Mononuclear cell (primary cell): ENCODE measurements at regions not wholly inside any gene's neighbourhood (a gene's known extent, or its start where the extent isn't known, plus 50 kb on each side); places are given as distances from the start of the nearest gene placed in this dataset.
"Not testable (repeated sequence)": the region's sequence is repeated elsewhere in the genome, so short reads cannot be mapped to it uniquely, and the experiment has no call there.

Experiments
- H3K27me3 ChIP-seq: 2 replicates; pipeline ENCODE4 v1.6.0; 2011; ENCODE audit warnings: low read length, control low read depth; ENCODE audit not compliant: insufficient read depth
- H3K4me1 ChIP-seq: 2 replicates; pipeline ENCODE4 v1.5.1; 2011; ENCODE audit warnings: mild to moderate bottlenecking, low read length, control low read depth; ENCODE audit not compliant: insufficient read depth
- H3K4me3 ChIP-seq: 2 replicates; pipeline ENCODE4 v1.5.1; 2011; ENCODE audit warnings: mild to moderate bottlenecking, low read length, moderate library complexity
- H3K9me3 ChIP-seq: 2 replicates; pipeline ENCODE4 v1.5.1; 2011; ENCODE audit warnings: low read depth, mild to moderate bottlenecking, control low read depth, low read length

DNA sequence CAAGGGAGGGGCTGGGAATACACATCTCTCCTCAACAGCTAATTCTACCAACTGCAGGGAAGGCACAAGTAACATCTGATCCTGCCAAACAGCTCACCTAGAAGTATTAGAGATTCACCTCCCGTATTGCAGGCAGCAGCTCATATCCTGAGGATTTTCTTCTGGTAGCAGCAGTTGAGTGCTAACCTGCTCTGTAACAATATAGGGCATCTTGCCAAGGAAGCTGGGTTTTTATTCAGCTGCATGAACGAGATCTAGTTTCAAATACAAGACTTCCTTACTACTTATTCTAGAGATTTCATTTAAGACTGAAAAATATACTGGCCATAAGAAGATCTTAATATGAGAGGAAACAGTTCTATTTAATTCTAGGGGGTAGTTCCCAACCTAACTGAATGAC, 261.4 kb upstream of the USP15 start:
- no peak overlapping the region for H3K4me3 ChIP-seq
- H3K4me1 ChIP-seq, result peaks cover 7% of the 10 kb centered on the region
- no peaks in the 10 kb centered on the region for H3K27me3 ChIP-seq
- H3K9me3 ChIP-seq, result no peaks in the 10 kb centered on the region

DNA sequence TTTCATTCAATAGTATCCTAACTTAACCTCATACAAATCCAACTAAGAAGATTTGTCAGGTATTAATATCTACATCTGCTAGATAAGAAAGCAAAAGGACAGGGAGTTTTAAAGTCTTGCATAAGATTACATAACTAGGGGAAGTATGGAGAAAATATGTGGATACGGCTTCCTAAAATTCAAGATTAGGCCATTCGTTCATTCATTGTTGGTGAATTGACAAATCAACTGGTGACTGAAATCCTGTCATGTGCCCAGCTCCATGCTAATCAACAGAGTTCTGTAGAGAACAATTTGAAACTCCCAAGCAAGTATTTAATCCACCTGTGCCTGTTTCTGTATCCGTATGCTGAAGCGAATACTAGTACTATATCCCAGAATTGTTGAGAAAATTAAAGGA, 260.9 kb upstream of the USP15 start:
- Histone ChIP-seq H3K4me1 (peaks cover 10% of the 10 kb centered on the region), H3K4me3 (no peak overlapping the region), H3K9me3 (no peaks in the 10 kb centered on the region), H3K27me3 (no peaks in the 10 kb centered on the region)

DNA sequence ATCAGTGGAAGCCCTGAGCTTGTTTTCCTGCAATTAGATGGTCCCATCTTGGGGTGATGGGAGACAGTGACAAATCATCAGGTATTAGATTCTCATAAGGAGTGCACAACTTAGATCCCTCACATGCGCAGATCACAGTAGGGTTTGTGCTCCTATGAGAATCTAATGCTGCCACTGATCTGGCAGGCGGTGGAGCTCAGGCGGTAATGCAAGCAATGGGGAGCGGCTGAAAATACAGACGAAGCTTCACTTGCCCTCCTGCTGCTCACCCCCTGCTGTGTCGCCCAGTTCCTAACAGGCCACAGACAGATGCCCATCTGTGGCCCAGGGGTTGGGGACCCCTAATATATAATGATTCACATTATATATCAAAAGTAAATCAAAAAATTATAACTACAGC, 258.8 kb upstream of the USP15 start:
- Histone ChIP-seq H3K4me1 (peaks cover 11% of the 10 kb centered on the region), H3K4me3 (no peak overlapping the region), H3K9me3 (no peaks in the 10 kb centered on the region), H3K27me3 (no peaks in the 10 kb centered on the region)

DNA sequence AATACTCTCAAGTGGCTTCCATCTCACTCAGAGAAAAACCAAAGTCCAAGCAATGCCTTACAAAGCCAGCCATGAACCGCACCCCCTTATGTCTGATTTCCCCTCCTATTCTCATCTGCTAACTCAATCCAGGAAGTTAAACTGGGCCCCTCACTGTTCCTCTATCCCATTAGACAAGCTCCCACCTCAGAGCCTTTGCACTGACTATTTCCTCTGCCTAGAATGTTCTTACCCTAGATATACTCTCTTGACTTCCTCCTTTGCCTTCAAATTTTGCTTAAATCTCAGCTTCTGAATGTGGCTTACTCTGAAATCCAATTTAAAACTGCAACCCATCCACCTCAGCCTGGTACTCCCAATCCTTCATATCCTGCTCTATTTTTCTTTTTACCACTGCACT, 257.0 kb upstream of the USP15 start:
- peaks cover 11% of the 10 kb centered on the region for H3K4me1 ChIP-seq
- H3K4me3 ChIP-seq, result no peak overlapping the region
- H3K27me3 ChIP-seq, result no peaks in the 10 kb centered on the region
- H3K9me3 ChIP-seq, result no peaks in the 10 kb centered on the region

DNA sequence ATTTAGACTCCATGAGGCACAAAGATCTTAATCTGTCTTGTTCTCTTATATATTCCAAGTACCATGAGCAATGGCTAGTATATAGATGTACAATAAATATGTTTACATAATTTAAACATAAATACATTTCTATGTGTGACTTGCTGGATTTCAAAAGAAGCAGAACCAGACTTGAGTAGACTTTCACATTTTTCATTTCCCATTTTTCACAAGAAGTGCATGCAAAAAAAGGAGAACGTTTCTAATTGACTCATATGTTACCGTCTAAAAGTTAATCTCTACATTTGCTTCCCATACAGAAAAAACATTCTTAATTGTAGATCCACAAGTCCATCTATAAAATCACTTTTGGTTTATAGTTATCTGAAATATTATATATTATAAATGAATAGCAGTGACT, 256.5 kb upstream of the USP15 start:
- Histone ChIP-seq H3K4me1 (peaks cover 11% of the 10 kb centered on the region), H3K4me3 (no peak overlapping the region), H3K9me3 (no peaks in the 10 kb centered on the region), H3K27me3 (no peaks in the 10 kb centered on the region)

DNA sequence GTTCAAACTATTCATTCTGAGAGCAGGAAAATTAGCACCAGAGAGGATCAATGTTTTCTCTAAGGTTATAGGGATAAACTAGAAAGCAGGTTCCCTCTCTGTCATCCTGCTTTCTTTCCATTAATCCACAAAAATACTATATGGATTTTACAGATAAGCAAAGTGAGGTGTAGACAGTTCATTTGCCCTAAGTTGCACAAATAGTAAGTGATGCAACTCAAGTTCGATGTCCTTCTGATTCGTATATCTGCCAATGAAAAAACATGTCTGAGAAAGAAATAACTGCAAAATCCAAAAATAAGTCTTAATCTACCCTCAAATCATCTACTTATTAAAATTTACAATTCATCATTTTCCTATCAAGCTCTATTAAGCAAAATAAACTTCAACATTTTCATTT, 254.6 kb upstream of the USP15 start:
- Histone ChIP-seq H3K4me1 (peaks cover 11% of the 10 kb centered on the region), H3K27me3 (no peaks in the 10 kb centered on the region), H3K9me3 (no peaks in the 10 kb centered on the region), H3K4me3 (no peak overlapping the region)

DNA sequence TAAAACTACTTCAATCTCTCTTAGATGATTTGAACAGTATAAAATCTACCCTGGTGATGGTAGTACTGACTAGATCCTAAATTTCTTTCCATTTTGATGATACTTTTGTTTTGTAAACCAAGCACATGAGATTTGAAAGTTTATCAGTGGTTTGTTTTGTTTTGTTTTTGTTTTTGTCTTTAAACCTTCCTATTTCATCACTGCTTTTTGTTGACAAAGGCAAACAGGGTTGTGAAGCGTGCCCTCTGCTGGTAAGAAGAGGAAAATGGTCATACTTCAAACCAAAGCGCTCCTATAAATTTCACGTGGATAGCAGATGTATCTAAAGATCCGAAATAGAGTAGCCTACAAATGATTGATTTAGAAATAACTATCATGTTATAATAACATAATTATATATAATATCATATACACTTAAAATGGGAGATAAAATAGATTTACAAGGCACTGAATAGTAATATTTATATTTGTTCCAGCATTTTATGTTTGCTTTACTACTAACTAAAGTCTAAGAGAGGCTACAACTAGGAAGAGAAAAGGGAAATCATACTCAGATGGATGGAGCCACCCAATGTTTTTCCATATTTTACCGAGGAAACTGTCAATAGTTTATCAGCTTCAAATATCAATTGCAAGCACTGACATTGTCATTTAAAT, 254.0 kb upstream of the USP15 start:
- no peak overlapping the region for H3K4me3 ChIP-seq
- no peaks in the 10 kb centered on the region for H3K9me3 ChIP-seq
- peaks cover 11% of the 10 kb centered on the region for H3K4me1 ChIP-seq
- no peaks in the 10 kb centered on the region for H3K27me3 ChIP-seq

DNA sequence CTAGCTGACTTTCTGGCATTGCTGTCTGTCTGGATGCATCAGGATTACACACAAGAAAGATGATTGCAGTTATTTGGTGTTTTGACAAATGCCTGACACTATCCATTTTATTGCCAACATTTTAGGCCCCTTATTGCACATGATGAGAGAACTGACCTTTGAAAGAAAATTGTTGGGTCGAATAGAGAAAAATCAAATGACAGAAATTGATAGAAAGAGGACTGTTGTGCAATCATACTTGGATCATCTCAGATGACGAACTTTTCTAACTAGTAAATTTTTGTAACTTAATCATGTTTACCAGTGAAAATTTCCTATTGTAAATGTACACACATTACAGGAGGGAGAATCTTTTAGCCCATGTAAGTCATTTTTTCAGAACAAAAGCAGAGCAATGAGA, 251.5 kb upstream of the USP15 start:
- H3K4me1 ChIP-seq, result peaks cover 4% of the 10 kb centered on the region
- no peak overlapping the region for H3K4me3 ChIP-seq
- H3K27me3 ChIP-seq, result no peaks in the 10 kb centered on the region
- no peaks in the 10 kb centered on the region for H3K9me3 ChIP-seq

DNA sequence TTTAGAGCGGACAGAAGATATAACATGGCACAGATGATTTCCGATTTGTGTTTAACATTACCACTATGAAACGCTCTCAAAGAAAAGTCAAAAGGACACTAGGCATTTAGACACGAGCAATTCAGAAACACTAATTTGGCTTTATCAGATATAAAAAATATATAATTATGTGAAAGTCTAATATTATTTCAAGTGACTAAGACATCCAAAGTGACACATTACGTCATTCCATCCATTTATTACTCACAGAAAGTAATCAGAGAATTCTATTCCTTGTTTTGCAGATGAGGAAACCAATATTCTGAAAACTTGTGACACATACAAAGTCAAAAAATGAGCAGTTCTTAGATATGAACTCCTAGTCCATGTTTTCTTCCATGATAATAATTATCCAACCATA, 250.8 kb upstream of the USP15 start:
- H3K4me1 ChIP-seq, result no peaks in the 10 kb centered on the region
- H3K27me3 ChIP-seq, result no peaks in the 10 kb centered on the region
- H3K9me3 ChIP-seq, result no peaks in the 10 kb centered on the region
- H3K4me3 ChIP-seq, result no peak overlapping the region

DNA sequence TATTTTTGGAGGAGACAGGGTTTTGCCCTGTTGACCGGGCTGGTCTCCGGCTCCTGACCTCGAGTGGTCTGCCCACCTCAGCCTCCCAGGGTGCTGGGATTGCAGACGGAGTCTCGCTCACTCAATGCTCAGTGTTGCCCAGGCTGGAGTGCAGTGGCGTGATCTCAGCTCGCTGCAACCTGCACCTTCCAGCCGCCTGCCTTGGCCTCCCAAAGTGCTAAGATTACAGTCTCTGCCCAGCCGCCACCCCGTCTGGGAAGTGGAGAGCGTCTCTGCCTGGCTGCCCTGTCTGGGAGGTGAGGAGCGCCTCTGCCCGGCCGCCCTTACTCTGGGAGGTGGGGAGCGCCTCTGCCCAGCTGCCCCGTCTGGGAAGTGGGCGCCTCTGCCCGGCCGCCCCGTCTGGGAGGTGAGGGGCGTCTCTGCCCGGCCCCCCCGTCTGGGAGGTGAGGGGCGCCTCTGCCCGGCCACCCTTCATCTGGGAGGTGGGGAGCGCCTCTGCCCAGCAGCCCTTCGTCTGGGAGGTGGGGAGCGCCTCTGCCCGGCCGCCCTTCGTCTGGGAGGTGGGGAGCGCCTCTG, 249.8 kb upstream of the USP15 start:
- H3K4me3 ChIP-seq, H3K4me1 ChIP-seq, H3K9me3 ChIP-seq, H3K27me3 ChIP-seq: not testable (repeated sequence)

DNA sequence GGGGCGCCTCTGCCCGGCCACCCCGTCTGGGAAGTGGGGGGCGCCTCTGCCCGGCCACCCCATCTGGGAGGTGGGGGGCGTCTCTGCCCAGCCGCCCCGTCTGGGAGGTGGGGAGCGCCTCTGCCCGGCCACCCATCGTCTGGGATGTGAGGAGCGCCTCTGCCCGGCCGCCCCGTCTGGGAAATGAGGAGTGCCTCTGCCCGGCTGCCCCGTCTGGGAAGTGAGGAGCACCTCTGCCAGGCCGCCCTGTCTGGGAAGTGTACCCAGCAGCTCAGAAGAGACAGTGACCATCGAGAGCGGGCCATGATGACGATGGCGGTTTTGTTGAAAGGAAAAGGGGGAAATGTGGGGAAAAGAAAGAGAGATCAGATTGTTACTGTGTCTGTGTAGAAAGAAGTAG, 249.2 kb upstream of the USP15 start:
- not testable (repeated sequence) for H3K27me3 ChIP-seq, H3K9me3 ChIP-seq, H3K4me1 ChIP-seq, H3K4me3 ChIP-seq

DNA sequence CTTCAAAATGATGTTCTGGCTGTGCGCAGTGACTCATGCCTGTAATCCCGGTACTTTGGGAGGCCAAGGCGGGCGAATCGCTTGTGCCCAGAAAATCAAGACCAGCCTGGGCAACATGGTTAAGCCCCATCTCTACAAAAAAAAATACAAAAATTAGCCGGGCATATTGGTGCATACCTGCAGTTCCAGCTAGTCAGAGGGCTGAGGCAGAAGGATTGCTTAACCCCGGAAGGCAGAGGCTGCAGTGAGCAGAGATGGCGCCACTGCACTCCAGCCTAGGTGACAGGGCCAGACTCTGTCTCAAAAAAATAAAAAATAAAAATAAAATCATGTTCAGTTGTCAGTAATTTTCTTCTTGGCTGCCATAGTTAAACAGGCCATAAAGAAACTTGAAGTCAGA, 245.9 kb upstream of the USP15 start:
- H3K4me1 ChIP-seq, result no peaks in the 10 kb centered on the region

DNA sequence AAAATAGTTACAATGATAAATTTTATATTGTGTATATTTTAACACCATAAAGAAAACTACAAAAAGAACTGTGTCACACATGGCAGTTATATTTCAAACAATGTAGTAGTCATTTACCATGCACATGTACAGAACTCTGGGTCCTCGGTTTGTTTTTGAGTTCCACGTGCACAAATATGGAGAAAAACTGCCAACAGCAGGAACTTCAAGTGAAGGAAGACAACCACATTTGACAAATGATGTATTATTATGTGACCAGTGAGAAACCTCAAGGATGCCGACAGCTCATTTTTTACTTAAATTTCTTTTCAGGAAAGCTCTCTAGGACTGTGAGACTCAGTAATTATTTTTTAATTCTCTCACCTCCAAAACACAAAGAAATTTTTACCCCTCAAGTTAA, 244.2 kb upstream of the USP15 start:
- H3K27me3 ChIP-seq, result no peaks in the 10 kb centered on the region
- no peak overlapping the region for H3K4me3 ChIP-seq
- H3K4me1 ChIP-seq, result no peaks in the 10 kb centered on the region
- no peaks in the 10 kb centered on the region for H3K9me3 ChIP-seq

More for the DNA sequence above, 245.9 kb upstream of the USP15 start:
- H3K27me3 ChIP-seq, result no peaks in the 10 kb centered on the region
- no peaks in the 10 kb centered on the region for H3K9me3 ChIP-seq
- H3K4me3 ChIP-seq, result no peak overlapping the region

DNA sequence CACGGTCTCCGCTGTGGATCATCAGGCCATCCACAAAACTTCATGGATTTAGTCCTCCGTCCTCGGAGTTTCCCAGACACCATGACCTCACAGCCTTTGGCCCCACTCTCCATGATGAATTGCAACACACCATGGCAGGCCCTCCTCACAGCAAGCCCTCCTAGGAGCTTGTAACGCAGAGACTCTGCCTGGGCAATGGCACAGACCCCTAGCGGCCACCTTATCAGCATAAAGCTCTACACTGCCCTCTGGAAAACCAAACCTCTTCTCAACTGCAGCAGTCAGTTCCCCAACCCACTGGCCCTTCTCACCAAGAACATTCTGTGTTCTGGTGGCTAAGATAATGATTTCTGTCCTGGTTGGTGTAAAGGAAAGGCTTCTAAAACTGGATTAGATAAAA, 238.4 kb upstream of the USP15 start:
- no peaks in the 10 kb centered on the region for H3K9me3 ChIP-seq
- no peaks in the 10 kb centered on the region for H3K27me3 ChIP-seq
- H3K4me3 ChIP-seq, result no peak overlapping the region
- H3K4me1 ChIP-seq, result no peaks in the 10 kb centered on the region

DNA sequence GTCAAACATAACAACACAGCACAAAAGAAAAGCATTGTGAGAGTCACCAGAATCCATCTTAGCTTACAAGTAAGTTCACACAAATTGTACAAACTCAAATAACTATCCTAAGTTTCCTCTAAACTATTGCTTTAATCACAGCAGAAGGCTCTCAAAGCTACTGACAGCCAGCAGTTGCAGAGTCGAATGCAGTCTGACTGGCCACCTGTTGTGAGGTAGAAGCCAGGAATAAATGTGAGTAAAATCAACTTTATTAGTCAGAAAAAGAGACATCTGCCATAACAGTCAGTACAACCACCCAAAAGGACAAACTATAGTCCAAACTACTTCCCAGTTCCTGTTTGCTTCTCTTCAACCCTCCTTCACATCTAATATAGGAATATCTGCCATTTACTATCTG, 231.7 kb upstream of the USP15 start:
- Histone ChIP-seq H3K4me1 (no peaks in the 10 kb centered on the region), H3K4me3 (no peak overlapping the region), H3K9me3 (no peaks in the 10 kb centered on the region), H3K27me3 (no peaks in the 10 kb centered on the region)

DNA sequence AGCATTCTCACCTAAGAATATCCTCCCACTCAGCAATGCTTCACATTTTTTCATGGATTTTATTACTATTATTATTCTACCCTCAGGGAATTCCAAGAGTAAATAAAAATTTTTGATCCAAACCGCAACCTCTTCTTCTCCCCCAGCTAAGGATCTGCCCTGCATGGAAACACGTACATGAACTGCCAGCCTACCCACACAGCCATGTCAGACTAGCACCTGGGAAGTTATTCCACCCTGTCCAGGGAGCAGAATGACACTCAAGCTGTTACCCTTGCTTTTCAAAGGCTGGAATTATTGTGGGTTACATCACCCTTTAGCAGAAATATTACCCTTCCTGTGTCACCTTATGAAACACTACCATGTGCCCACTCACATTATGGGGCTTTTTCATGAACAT, 227.3 kb upstream of the USP15 start:
- Histone ChIP-seq H3K4me3 (no peak overlapping the region), H3K27me3 (no peaks in the 10 kb centered on the region), H3K9me3 (no peaks in the 10 kb centered on the region), H3K4me1 (no peaks in the 10 kb centered on the region)
